ES-I3 (cell line): ENCODE measurements at regions not wholly inside any gene's neighbourhood (a gene's known extent, or its start where the extent isn't known, plus 50 kb on each side); places are given as distances from the start of the nearest gene placed in this dataset.

ENCODE experiments used
- H3K36me3 ChIP-seq: 2 replicates; pipeline ENCODE4 v1.6.1; 2013; ENCODE audit warnings: mild to moderate bottlenecking, low read length, control low read depth, moderate library complexity; ENCODE audit not compliant: insufficient read depth
- H3K4me1 ChIP-seq: 2 replicates; pipeline ENCODE4 v1.6.1; 2013; ENCODE audit warnings: mild to moderate bottlenecking, control low read depth, low read length; ENCODE audit not compliant: insufficient read depth
- H3K9ac ChIP-seq: 2 replicates; pipeline ENCODE4 v1.6.1; 2013; ENCODE audit warnings: low read depth, mild to moderate bottlenecking, low read length, moderate library complexity
- H3K9me3 ChIP-seq: 2 replicates; pipeline ENCODE4 v1.6.1; 2013; ENCODE audit warnings: mild to moderate bottlenecking, low read length, moderate library complexity; ENCODE audit not compliant: control insufficient read depth, insufficient read depth

DNA sequence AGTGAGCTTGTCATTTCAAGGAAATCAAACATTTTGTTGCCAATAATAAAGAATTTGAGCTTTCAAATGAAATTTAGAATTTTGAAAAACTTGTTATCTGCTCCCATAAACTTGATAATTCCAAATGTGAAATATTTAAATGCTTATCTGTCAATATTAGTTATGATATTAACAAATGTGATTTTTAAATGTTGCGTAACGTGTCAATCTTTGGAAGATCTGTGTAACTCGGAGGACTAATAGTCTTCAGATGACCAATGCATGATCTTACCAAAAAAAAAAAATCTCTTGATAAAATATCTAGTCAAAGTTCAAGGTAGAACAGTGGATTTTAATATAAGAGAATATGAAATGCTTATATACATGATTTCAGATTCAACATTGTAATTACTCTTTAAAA, 274.5 kb upstream of the HSF2 start:
- H3K36me3 ChIP-seq, result no peaks in the 10 kb centered on the region
- H3K4me1 ChIP-seq, result no peaks in the 10 kb centered on the region
- no peak overlapping the region for H3K9ac ChIP-seq
- no peaks in the 10 kb centered on the region for H3K9me3 ChIP-seq

DNA sequence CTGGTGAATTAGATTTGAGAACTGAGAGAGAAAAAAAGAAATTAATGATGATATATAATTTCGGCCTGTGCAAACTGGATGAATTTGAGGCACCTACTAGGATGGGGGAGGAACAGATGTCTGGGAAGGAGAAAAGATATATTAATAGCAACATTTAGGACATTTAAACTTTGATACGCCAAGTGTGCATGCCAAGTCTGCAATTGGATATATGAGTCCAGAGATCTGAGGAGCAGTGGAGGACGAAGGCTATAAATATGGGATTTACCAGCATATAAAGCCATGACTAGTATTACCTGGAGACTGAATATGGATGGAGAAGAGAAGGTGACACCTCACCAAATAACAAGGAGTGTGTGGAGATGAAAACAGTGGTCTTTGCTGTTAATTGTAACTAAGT, 272.6 kb upstream of the HSF2 start:
- no peaks in the 10 kb centered on the region for H3K9me3 ChIP-seq
- no peaks in the 10 kb centered on the region for H3K4me1 ChIP-seq
- H3K36me3 ChIP-seq, result no peaks in the 10 kb centered on the region
- no peak overlapping the region for H3K9ac ChIP-seq

GRCh38 chr6:122128445-122128844, 271.0 kb upstream of the HSF2 start:
- Histone ChIP-seq H3K36me3 (no peaks in the 10 kb centered on the region), H3K9me3 (no peaks in the 10 kb centered on the region), H3K4me1 (no peaks in the 10 kb centered on the region), H3K9ac (no peak overlapping the region)

GRCh38 chr6:122129313-122130025, 270.0 kb upstream of the HSF2 start:
- no peaks in the 10 kb centered on the region for H3K9me3 ChIP-seq
- no peaks in the 10 kb centered on the region for H3K36me3 ChIP-seq
- no peak overlapping the region for H3K9ac ChIP-seq
- H3K4me1 ChIP-seq, result no peaks in the 10 kb centered on the region

DNA sequence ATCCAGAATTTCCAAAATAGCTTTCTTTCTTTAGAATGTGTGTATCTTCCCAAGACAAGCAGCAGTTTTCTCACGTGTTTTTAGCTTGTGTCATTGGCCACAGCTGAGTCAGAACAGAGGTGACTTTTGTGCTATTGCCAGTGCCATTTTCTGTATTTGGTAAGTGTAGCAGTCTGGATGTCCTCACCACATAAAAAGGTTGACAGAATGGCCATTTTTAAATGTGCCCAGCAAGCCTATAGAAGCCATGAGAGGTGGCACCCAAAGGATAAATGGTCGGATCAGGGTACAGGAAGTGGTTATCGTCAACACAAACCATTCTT, 269.5 kb upstream of the HSF2 start:
- Histone ChIP-seq H3K9ac (no peak overlapping the region), H3K36me3 (no peaks in the 10 kb centered on the region), H3K9me3 (no peaks in the 10 kb centered on the region), H3K4me1 (no peaks in the 10 kb centered on the region)

DNA sequence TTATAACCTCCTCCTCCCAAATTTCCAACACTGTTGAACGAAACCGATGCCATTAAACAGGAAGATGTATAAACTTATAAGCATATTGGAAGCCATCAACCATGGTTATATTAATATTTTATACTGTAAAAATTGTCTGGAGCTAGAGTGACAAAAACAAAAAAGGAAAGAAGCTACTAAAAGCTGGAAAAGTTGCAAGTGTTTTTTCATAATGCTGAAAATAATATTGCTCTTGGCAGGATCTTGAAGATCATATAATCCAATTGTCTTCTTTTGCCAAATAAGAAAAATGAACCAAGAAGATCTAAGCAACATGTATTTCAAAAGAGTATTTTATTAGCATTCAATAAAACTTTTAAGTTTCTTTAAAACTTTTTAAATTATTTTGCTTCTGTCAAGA, 268.9 kb upstream of the HSF2 start:
- no peaks in the 10 kb centered on the region for H3K4me1 ChIP-seq
- H3K9me3 ChIP-seq, result no peaks in the 10 kb centered on the region

GRCh38 chr6:122136386-122136785, 263.1 kb upstream of the HSF2 start:
- H3K9me3 ChIP-seq, result no peaks in the 10 kb centered on the region
- H3K4me1 ChIP-seq, result no peaks in the 10 kb centered on the region
- H3K9ac ChIP-seq, result no peak overlapping the region
- H3K36me3 ChIP-seq, result no peaks in the 10 kb centered on the region

More for the DNA sequence above, 268.9 kb upstream of the HSF2 start:
- Histone ChIP-seq H3K9ac (no peak overlapping the region), H3K36me3 (no peaks in the 10 kb centered on the region)

GRCh38 chr6:122140031-122140430, 259.4 kb upstream of the HSF2 start:
- no peaks in the 10 kb centered on the region for H3K4me1 ChIP-seq
- no peak overlapping the region for H3K9ac ChIP-seq
- H3K36me3 ChIP-seq, result no peaks in the 10 kb centered on the region
- no peaks in the 10 kb centered on the region for H3K9me3 ChIP-seq

DNA sequence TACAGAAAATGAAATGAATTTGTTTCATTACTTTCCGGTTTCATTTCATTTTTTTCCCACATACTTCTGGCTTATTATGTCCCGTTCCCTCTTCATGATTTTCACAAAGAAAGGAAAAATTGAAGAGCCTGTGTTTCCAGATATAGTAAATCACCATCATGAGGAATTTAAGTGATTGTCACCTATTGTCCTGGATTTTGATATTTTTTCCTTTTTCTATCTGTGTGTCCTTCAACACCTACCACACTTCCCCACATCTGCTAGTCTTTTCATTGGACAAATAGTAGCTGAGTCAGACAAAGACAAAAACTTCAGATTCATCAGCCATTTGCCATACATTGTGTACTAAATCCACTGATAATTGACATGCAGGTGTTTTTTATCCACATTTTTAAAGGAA, 258.2 kb upstream of the HSF2 start:
- Histone ChIP-seq H3K9me3 (no peaks in the 10 kb centered on the region), H3K9ac (no peak overlapping the region), H3K4me1 (no peaks in the 10 kb centered on the region), H3K36me3 (no peaks in the 10 kb centered on the region)

GRCh38 chr6:122143813-122144601, 255.4 kb upstream of the HSF2 start:
- Histone ChIP-seq H3K9ac (no peak overlapping the region), H3K9me3 (no peaks in the 10 kb centered on the region), H3K4me1 (no peaks in the 10 kb centered on the region), H3K36me3 (no peaks in the 10 kb centered on the region)

DNA sequence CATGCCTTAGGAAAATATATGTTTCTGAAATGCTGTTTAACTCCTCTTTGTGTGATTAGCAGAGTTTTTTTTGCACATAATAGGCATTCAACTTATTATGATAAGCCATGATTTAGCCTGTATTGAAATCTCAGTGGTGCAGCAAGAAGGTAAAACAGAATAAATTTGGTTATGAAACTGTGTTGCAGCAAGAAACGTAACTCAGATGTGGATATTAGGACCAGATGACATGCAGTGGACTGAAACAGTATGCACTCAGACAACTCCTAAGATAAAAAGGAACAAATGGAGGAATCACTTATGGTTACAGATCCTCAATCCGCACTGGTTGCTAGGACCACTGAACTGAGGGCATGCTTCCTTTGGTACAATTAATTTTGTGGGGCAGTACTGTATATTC, 254.2 kb upstream of the HSF2 start:
- no peaks in the 10 kb centered on the region for H3K9me3 ChIP-seq
- H3K9ac ChIP-seq, result no peak overlapping the region
- no peaks in the 10 kb centered on the region for H3K36me3 ChIP-seq
- H3K4me1 ChIP-seq, result no peaks in the 10 kb centered on the region

DNA sequence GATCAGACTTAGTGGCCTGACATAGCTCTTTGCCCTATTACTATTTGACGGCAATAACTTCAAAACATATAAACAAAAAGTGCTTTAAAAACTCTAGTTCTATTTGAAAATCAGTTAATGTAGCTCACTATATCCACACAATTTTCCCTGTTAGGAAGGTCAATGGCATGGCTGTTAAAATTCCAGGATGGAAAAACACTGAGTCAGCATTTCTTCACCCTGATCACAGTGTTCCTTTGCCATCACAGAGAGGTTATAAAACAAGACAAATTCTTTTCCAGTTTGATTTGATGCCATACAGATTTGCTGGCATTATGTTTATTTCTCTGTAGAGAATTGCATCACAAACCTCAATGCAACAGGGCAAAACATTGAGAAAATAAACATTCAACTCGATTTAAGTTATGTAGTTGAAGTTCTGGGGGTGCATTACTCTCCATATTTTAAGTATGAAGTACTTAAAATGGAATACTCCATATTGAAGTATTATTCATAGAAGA, 253.7 kb upstream of the HSF2 start:
- Histone ChIP-seq H3K9me3 (no peaks in the 10 kb centered on the region), H3K9ac (no peak overlapping the region), H3K36me3 (no peaks in the 10 kb centered on the region), H3K4me1 (no peaks in the 10 kb centered on the region)

DNA sequence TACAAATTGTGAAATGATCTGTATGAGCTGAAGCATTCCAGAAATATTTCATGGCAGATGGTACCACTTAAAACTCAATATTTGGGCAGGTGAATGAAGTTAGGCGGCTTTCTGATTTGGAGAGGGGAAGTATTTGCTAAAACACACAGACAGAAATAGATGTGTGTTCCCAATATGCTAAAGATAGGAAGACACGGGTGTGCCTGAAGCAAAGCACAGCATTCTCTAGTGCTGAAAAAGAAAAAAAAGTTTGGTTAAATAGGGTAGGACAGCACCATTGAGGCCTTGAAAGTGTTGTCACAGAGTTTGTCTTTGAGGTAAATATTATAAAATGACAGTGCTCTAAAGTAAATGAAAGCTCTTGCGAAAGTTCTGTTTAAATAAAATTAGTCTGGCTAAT, 252.2 kb upstream of the HSF2 start:
- H3K9me3 ChIP-seq, result no peaks in the 10 kb centered on the region
- no peaks in the 10 kb centered on the region for H3K36me3 ChIP-seq
- H3K9ac ChIP-seq, result no peak overlapping the region
- peaks cover 3% of the 10 kb centered on the region; the same call in 1 of the 2 replicates for H3K4me1 ChIP-seq

DNA sequence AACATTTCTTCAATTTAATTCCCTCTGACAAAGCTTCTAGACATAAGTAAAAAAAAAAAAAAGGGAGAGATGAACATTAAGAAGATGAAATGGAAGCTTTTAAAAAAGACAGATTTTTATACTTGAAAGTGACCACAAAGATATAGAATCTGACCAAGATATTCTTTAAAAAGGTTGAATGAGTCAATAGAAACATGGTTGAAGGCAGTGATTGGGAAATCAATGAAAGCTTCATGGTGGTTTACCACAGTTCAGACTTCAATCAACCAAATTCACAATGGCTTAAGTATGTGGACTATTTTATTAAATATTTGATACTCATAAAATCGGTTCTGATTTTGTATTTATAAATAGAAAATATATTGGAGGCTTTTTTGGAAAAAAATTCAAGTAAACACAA, 248.4 kb upstream of the HSF2 start:
- H3K9ac ChIP-seq, result no peak overlapping the region
- H3K9me3 ChIP-seq, result no peaks in the 10 kb centered on the region
- H3K4me1 ChIP-seq, result peaks cover 17% of the 10 kb centered on the region
- H3K36me3 ChIP-seq, result no peaks in the 10 kb centered on the region

DNA sequence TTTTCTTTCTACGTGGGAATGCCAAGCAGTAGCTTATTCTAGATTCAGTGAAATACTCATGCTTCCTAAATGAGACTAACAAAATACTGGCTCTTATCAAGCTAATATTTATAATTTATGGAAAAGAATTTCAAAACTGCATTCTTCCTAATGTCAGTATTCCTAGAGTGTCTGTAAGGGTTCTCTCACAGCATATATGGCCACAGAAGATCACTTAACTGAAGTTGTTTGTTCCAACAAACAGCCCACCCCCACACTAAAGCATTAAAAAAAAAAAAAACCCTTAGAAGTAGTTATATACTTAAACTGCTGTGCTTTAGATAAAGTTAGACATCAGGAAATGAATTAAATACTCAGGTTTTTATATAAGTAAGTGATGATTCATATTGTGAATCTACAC, 247.7 kb upstream of the HSF2 start:
- no peaks in the 10 kb centered on the region for H3K36me3 ChIP-seq
- no peaks in the 10 kb centered on the region for H3K9me3 ChIP-seq
- H3K4me1 ChIP-seq, result peaks cover 17% of the 10 kb centered on the region
- H3K9ac ChIP-seq, result no peak overlapping the region
